Cardiac muscle cell (in vitro differentiated cells and primary cell): ENCODE measurements at regions not wholly inside any gene's neighbourhood (a gene's known extent, or its start where the extent isn't known, plus 50 kb on each side); places are given as distances from the start of the nearest gene placed in this dataset.
A peak's percentile ranks its signal among the peaks of the same experiment; 100 is the strongest.

Experiments used
- DNase-seq, 2 donors: peaks; one replicate each; pipeline versions ENCODE4 v3.0.0 to v3.0.0-alpha.2; 2010 to 2017; ENCODE audit warnings: low read depth in 1 of 2, low spot score in 1 of 2
- H3K27ac ChIP-seq: fragments of 200-600 bp; sonication (generic); 2 replicates; pipeline ENCODE4 v1.5.1; 2016
- H3K27me3 ChIP-seq: fragments of 200-600 bp; sonication (generic); 2 replicates; pipeline ENCODE4 v1.6.0; 2016; ENCODE audit warnings: control low read depth
- H3K36me3 ChIP-seq: fragments of 200-600 bp; sonication (generic); 2 replicates; pipeline ENCODE4 v1.5.1; 2016; ENCODE audit warnings: control low read depth
- H3K4me1 ChIP-seq: fragments of 200-600 bp; sonication (generic); 2 replicates; pipeline ENCODE4 v1.8.1; 2017; ENCODE audit warnings: low read depth, mild to moderate bottlenecking, mixed run types
- H3K4me3 ChIP-seq: fragments of 200-600 bp; sonication (generic); 2 replicates; pipeline ENCODE4 v1.5.1; 2016; ENCODE audit warnings: mild to moderate bottlenecking
- H3K9me3 ChIP-seq: fragments of 200-600 bp; sonication (generic); 2 replicates; pipeline ENCODE4 v1.5.1; 2017; ENCODE audit warnings: low read depth, mild to moderate bottlenecking, control low read depth
- CTCF ChIP-seq: IDR thresholded peaks from 2 replicates; pipeline ENCODE4 v1.5.1; 2012; ENCODE audit warnings: low read depth, mild to moderate bottlenecking, low read length

- Histone ChIP-seq H3K9me3 (no peaks in the 10 kb centered on the region), H3K27ac (no peak overlapping the region), H3K36me3 (no peaks in the 10 kb centered on the region), H3K4me1 (no peaks in the 10 kb centered on the region), H3K4me3 (no peak overlapping the region), H3K27me3 (no peaks in the 10 kb centered on the region)
- DNase-seq, result no peak
- no peak for TF ChIP-seq CTCF
These were observed 328.5 kb upstream of the AMELY start for GRCh38 chrY:7240101-7240500.

- no peaks in the 10 kb centered on the region for H3K9me3 ChIP-seq
- no peaks in the 10 kb centered on the region for H3K27me3 ChIP-seq
- no peak for TF ChIP-seq CTCF
- H3K36me3 ChIP-seq, result no peaks in the 10 kb centered on the region
- H3K27ac ChIP-seq, result no peak overlapping the region
- no peak for DNase-seq
- H3K4me1 ChIP-seq, result no peaks in the 10 kb centered on the region
- no peak overlapping the region for H3K4me3 ChIP-seq
These were observed 300.4 kb upstream of the AMELY start for GRCh38 chrY:7211971-7212370.

- no peak for TF ChIP-seq CTCF
- no peak for DNase-seq
- H3K36me3 ChIP-seq, result no peaks in the 10 kb centered on the region
These were observed 292.9 kb upstream of the AMELY start for GRCh38 chrY:7204456-7204855.

GRCh38 chrY:7182591-7182990, 271.0 kb upstream of the AMELY start:
- Histone ChIP-seq H3K9me3 (no peaks in the 10 kb centered on the region), H3K27me3 (no peaks in the 10 kb centered on the region), H3K4me3 (no peak overlapping the region), H3K36me3 (no peaks in the 10 kb centered on the region), H3K4me1 (no peaks in the 10 kb centered on the region), H3K27ac (no peak overlapping the region)
- no peak for DNase-seq
- no peak for TF ChIP-seq CTCF

More at GRCh38 chrY:7204456-7204855, 292.9 kb upstream of the AMELY start:
- H3K4me1 ChIP-seq, result no peaks in the 10 kb centered on the region
- no peak overlapping the region for H3K4me3 ChIP-seq
- no peak overlapping the region for H3K27ac ChIP-seq
- no peaks in the 10 kb centered on the region for H3K9me3 ChIP-seq
- H3K27me3 ChIP-seq, result no peaks in the 10 kb centered on the region

GRCh38 chrY:7177631-7178030, 266.1 kb upstream of the AMELY start:
- Histone ChIP-seq H3K9me3 (no peaks in the 10 kb centered on the region), H3K4me3 (no peak overlapping the region), H3K4me1 (no peaks in the 10 kb centered on the region), H3K27me3 (no peaks in the 10 kb centered on the region), H3K36me3 (no peaks in the 10 kb centered on the region), H3K27ac (no peak overlapping the region)
- peak in 1 of 2 donors; percentile 20 for DNase-seq
- TF ChIP-seq CTCF, result no peak

GRCh38 chrY:7169475-7169874, 257.9 kb upstream of the AMELY start:
- Histone ChIP-seq H3K27ac (no peak overlapping the region), H3K4me1 (no peaks in the 10 kb centered on the region), H3K36me3 (no peaks in the 10 kb centered on the region), H3K27me3 (no peaks in the 10 kb centered on the region), H3K9me3 (no peaks in the 10 kb centered on the region), H3K4me3 (no peak overlapping the region)
- no peak for TF ChIP-seq CTCF
- no peak for DNase-seq
